Mesodermal cell (in vitro differentiated cells): ENCODE measurements at regions not wholly inside any gene's neighbourhood (a gene's known extent, or its start where the extent isn't known, plus 50 kb on each side); places are given as distances from the start of the nearest gene placed in this dataset.
A peak's percentile ranks its signal among the peaks of the same experiment; 100 is the strongest.

Source experiments
- H3K27ac ChIP-seq: 2 replicates; pipeline ENCODE4 v1.7.0; 2013; ENCODE audit warnings: mild to moderate bottlenecking, low read depth, low read length, moderate library complexity; ENCODE audit not compliant: severe bottlenecking
- H3K36me3 ChIP-seq: 2 replicates; pipeline ENCODE4 v1.7.1; 2013; ENCODE audit warnings: mild to moderate bottlenecking, low read length, moderate library complexity; ENCODE audit not compliant: control insufficient read depth, insufficient read depth
- H3K4me1 ChIP-seq: one replicate; pipeline ENCODE4 v1.7.1; 2013; ENCODE audit warnings: mild to moderate bottlenecking, low read length; ENCODE audit not compliant: insufficient read depth, control insufficient read depth, poor library complexity, severe bottlenecking
- H3K4me3 ChIP-seq: 2 replicates; pipeline ENCODE4 v1.7.0; 2013; ENCODE audit warnings: low read length, control low read depth, mild to moderate bottlenecking; ENCODE audit not compliant: insufficient read depth, poor library complexity, severe bottlenecking; ENCODE audit errors: extremely low read depth
- H3K9me3 ChIP-seq: 2 replicates; pipeline ENCODE4 v1.7.1; 2013; ENCODE audit warnings: mild to moderate bottlenecking, low read length, moderate library complexity; ENCODE audit not compliant: control insufficient read depth
- WGBS, 2 experiments: methylation state at CpG; one replicate each; pipeline ENCODE4 v1.1.5; 2013; ENCODE audit warnings: missing lambda C conversion rate in 2 of 2; ENCODE audit not compliant: insufficient coverage in 2 of 2; 5-methylcytosine and 5-hydroxymethylcytosine counted together

GRCh38 chr2:37827911-37828511 is 97.1 kb upstream of the RMDN2 start:
- 63 to 94% methylated on average over 5 to 6 of the region's 6 CpGs for WGBS, 2 experiments
- Histone ChIP-seq H3K9me3 (no peaks in the 10 kb centered on the region), H3K27ac (peak overlapping the region; percentile 68), H3K4me3 (no peak overlapping the region), H3K4me1 (peaks cover 42% of the 10 kb centered on the region), H3K36me3 (no peaks in the 10 kb centered on the region)

DNA sequence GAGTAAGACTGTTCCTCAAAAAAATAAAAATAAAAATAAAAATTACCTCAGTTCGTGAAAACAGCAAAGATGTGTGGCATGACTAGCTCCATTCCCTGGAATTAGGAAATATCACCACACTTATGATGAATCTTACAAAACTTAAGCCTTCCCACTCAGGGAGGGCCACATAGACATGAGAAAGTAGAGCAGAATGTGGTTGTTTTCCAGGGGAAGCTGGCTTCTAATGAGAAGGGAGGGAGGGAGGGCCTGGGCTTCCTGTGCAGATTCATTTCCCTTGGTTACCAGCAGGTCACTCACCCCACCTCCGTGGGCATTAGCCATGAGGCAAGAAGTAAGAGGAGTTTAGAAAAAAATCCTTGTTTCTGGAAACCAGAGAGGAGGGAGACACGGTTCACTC is 95.9 kb upstream of the RMDN2 start:
- peaks cover 38% of the 10 kb centered on the region for H3K4me1 ChIP-seq
- no peaks in the 10 kb centered on the region for H3K36me3 ChIP-seq
- no CpG with 5 or more reads among the region's 3 CpGs for WGBS, 2 experiments
- no peaks in the 10 kb centered on the region for H3K9me3 ChIP-seq
- no peak overlapping the region for H3K4me3 ChIP-seq
- H3K27ac ChIP-seq: no peak overlapping the region

DNA sequence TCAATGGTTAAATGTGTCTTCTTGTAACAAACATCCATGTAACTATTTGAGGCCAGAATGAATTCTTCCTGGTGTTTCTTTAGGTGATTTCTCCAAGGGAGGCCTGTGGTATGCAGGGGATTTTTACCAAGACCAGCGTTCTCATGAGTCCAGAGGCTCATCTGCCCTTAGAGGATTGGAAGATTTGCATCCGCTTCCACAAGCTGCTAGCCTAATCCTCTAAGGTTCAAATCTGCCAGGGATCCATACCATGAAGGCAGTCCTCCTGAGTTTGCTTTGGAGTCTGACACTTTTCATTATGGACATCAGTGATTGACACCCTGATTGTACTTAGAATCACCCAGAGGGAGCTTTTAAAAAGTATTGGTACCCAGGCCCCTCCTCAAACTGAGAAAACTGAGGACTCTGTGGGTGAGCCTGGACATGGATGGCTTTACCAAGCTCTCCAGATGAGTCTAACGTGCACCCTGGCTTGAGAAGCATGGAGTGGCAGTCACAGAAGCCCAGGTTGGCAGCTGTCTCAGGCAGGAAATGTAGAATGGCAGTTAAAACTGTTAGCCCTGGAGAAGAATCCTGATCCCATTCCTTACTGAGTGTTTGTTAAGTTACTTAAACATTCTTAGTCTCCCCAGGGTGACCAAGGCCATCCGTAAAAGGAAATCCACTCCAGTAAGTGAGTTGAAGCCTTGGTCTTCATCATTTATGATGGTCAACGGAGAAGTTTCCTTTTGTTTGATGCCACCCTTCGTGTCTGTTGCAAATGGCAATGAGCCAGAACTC is 95.3 kb upstream of the RMDN2 start:
- Histone ChIP-seq H3K4me1 (peaks cover 38% of the 10 kb centered on the region), H3K9me3 (no peaks in the 10 kb centered on the region), H3K4me3 (no peak overlapping the region), H3K27ac (no peak overlapping the region), H3K36me3 (no peaks in the 10 kb centered on the region)
- WGBS, 2 experiments: 22 to 45% methylated on average over 4 of the region's 6 CpGs

- Histone ChIP-seq H3K4me3 (no peak overlapping the region), H3K4me1 (peaks cover 38% of the 10 kb centered on the region), H3K9me3 (no peaks in the 10 kb centered on the region), H3K27ac (no peak overlapping the region), H3K36me3 (no peaks in the 10 kb centered on the region)
- WGBS, 2 experiments: 67 to 100% methylated on average over 1 to 2 of the region's 2 CpGs
Measured at GRCh38 chr2:37830636-37831035, 94.5 kb upstream of the RMDN2 start.

GRCh38 chr2:37831081-37831780 is 93.9 kb upstream of the RMDN2 start:
- no peak overlapping the region for H3K27ac ChIP-seq
- no peaks in the 10 kb centered on the region for H3K36me3 ChIP-seq
- no peak overlapping the region for H3K4me3 ChIP-seq
- H3K4me1 ChIP-seq: peaks cover 38% of the 10 kb centered on the region
- no peaks in the 10 kb centered on the region for H3K9me3 ChIP-seq
- 93 to 98% methylated on average over 5 of the region's 5 CpGs for WGBS, 2 experiments

GRCh38 chr2:37832590-37833197 is 92.4 kb upstream of the RMDN2 start:
- Histone ChIP-seq H3K9me3 (no peaks in the 10 kb centered on the region), H3K4me3 (no peak overlapping the region), H3K4me1 (peaks cover 36% of the 10 kb centered on the region), H3K27ac (no peak overlapping the region), H3K36me3 (no peaks in the 10 kb centered on the region)
- WGBS, 2 experiments: 23 to 75% methylated on average over 2 to 3 of the region's 3 CpGs

- H3K36me3 ChIP-seq: no peaks in the 10 kb centered on the region
- H3K4me3 ChIP-seq: no peak overlapping the region
- no peaks in the 10 kb centered on the region for H3K9me3 ChIP-seq
- no peak overlapping the region for H3K27ac ChIP-seq
- WGBS, 2 experiments: 42 to 75% methylated on average over 2 to 4 of the region's 7 CpGs
- peaks cover 33% of the 10 kb centered on the region for H3K4me1 ChIP-seq
Measured at GRCh38 chr2:37833423-37833822, 91.7 kb upstream of the RMDN2 start.

- no peak overlapping the region for H3K4me3 ChIP-seq
- H3K4me1 ChIP-seq: peaks cover 14% of the 10 kb centered on the region
- no peaks in the 10 kb centered on the region for H3K9me3 ChIP-seq
- no peak overlapping the region for H3K27ac ChIP-seq
- H3K36me3 ChIP-seq: no peaks in the 10 kb centered on the region
- 71 to 100% methylated on average over 1 of the region's 3 CpGs for WGBS, 2 experiments
Measured at GRCh38 chr2:37836270-37836669, 88.8 kb upstream of the RMDN2 start.

DNA sequence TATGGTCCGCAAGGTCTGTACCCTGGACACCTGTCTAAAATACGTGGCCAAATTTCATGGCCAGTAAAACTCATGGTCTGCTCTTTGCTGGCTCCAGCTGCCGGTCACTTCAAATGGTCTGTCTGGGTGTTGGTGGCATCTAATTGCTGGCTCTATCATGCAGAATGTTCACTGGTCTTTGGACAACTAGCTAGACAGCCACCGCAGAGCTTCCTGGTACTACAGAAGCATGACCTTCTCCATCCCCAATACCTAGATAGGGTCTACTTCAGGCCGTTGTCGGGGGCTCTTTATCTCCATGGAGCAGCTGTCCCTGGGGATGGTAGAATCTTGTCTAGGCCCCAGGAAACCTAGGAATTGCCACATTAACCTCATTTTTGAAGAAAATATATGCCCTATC is 88.4 kb upstream of the RMDN2 start:
- no peak overlapping the region for H3K27ac ChIP-seq
- no peaks in the 10 kb centered on the region for H3K36me3 ChIP-seq
- 96 to 100% methylated on average over 4 to 5 of the region's 6 CpGs for WGBS, 2 experiments
- no peak overlapping the region for H3K4me3 ChIP-seq
- no peaks in the 10 kb centered on the region for H3K9me3 ChIP-seq
- peaks cover 10% of the 10 kb centered on the region for H3K4me1 ChIP-seq

GRCh38 chr2:37837628-37838328 is 87.3 kb upstream of the RMDN2 start:
- WGBS, 2 experiments: 84 to 88% methylated on average over 3 to 6 of the region's 6 CpGs
- Histone ChIP-seq H3K36me3 (no peaks in the 10 kb centered on the region), H3K4me1 (peaks cover 6% of the 10 kb centered on the region), H3K4me3 (no peak overlapping the region), H3K9me3 (no peaks in the 10 kb centered on the region), H3K27ac (no peak overlapping the region)
